HepG2 (cell line): ENCODE measurements at regions not wholly inside any gene's neighbourhood (a gene's known extent, or its start where the extent isn't known, plus 50 kb on each side); places are given as distances from the start of the nearest gene placed in this dataset.

Experiments
- ATAC-seq: fragments of 200-7000 bp; cut with Tn5 transposase; 3 replicates; pipeline ENCODE4 v1.9.1; 2020; ENCODE audit warnings: mild to moderate bottlenecking, moderate library complexity
- BruUV-seq: library from RNA; stranded (reverse); fragments of 400-500 nt; replicated peaks from 2 replicates; lab custom pipeline; 2021; lab: Mats Ljungman, UMichigan
- CTCF ChIA-PET: fragments of 300-600 bp; formaldehyde crosslinking; extraction: SDS; loops from one replicate; lab custom pipeline; 2021; ENCODE audit warnings: low total read pairs, inconsistent platforms, low intra/inter-chr PET ratio; lab: Yijun Ruan, JAX
- POLR2A ChIA-PET: fragments of 350-600 bp; sonication (Branson Sonifier 250); formaldehyde crosslinking; loops from one replicate; lab custom pipeline; 2020; ENCODE audit warnings: antibody characterized with exemption, inconsistent platforms; lab: Yijun Ruan, JAX
- DNase-seq: peaks from one replicate; pipeline ENCODE4 v3.0.0-alpha.2; 2015; ENCODE audit warnings: low spot score
- FAIRE-seq: peaks from 3 replicates; lab custom pipeline; 2011; peaks lifted over from hg19 to GRCh38; lab: Jason Lieb, UNC
- H2AFZ ChIP-seq: one replicate; pipeline ENCODE4 v1.6.1; 2011; ENCODE audit warnings: low read length, inconsistent platforms
- H3K27ac ChIP-seq: fragments of 300-600 bp; 3 replicates; pipeline ENCODE4 v1.8.0; 2011; ENCODE audit warnings: mixed run types, mild to moderate bottlenecking, mixed read lengths, low read length, inconsistent platforms; ENCODE audit not compliant: insufficient read depth; ENCODE audit errors: extremely low read length
- H3K27me3 ChIP-seq, 2 experiments: fragments of 200-600 bp in 1 of 2; 2 replicates in 1 of 2; 3 replicates in 1 of 2; pipeline versions ENCODE4 v1.6.0 to v1.8.0; 2011; ENCODE audit warnings: low read length in 2 of 2, mild to moderate bottlenecking in 2 of 2, moderate library complexity in 2 of 2, inconsistent platforms in 1 of 2; ENCODE audit not compliant: insufficient read depth in 2 of 2, control insufficient read depth in 1 of 2
- H3K36me3 ChIP-seq, 2 experiments: fragments of 200-600 bp in 1 of 2; replicated peaks in 1 of 2; 2 replicates in 1 of 2; 3 replicates in 1 of 2; pipeline versions ENCODE4 v1.5.1 to v1.8.0; 2011; ENCODE audit warnings: low read length in 2 of 2, inconsistent platforms in 1 of 2; ENCODE audit not compliant: insufficient read depth in 2 of 2, control insufficient read depth in 1 of 2
- H3K4me1 ChIP-seq: 2 replicates; pipeline ENCODE4 v1.5.1; 2012; ENCODE audit warnings: low read length, inconsistent platforms; ENCODE audit not compliant: insufficient read depth
- H3K4me2 ChIP-seq: 2 replicates; pipeline ENCODE4 v1.6.0; 2011; ENCODE audit warnings: low read depth, low read length, inconsistent platforms
- H3K4me3 ChIP-seq, 3 experiments: fragments of 200-600 bp in 1 of 3; sonication (generic), shearing (Covaris generic) in 1 of 3; replicated peaks in 1 of 3; 2 replicates each; pipeline ENCODE4 v1.5.1; 2011 to 2016; ENCODE audit warnings: low read length in 3 of 3, inconsistent platforms in 2 of 3, low read depth in 2 of 3, mild to moderate bottlenecking in 2 of 3, control low read depth in 1 of 3, mixed read lengths in 1 of 3; ENCODE audit not compliant: insufficient read depth in 1 of 3
- H3K79me2 ChIP-seq: one replicate; pipeline ENCODE4 v1.6.1; 2011; ENCODE audit warnings: low read length, inconsistent platforms; ENCODE audit not compliant: insufficient read depth
- H3K9ac ChIP-seq: 2 replicates; pipeline ENCODE4 v1.6.0; 2011; ENCODE audit warnings: mild to moderate bottlenecking, low read depth, low read length, inconsistent platforms; ENCODE audit not compliant: insufficient read depth
- H3K9me3 ChIP-seq: 2 replicates; pipeline ENCODE4 v1.5.1; 2012; ENCODE audit warnings: mild to moderate bottlenecking, low read length
- H4K20me1 ChIP-seq: 2 replicates; pipeline ENCODE4 v1.6.0; 2011; ENCODE audit warnings: inconsistent platforms, mild to moderate bottlenecking, low read length, moderate library complexity; ENCODE audit not compliant: insufficient read depth
- CCAR2 ChIP-seq: fragments of 200-400 bp; formaldehyde crosslinking; optimal IDR thresholded peaks from 2 replicates; pipeline ENCODE3; 2018; ENCODE audit warnings: low read depth, mild to moderate bottlenecking, low read length, moderate library complexity
- HMG20B ChIP-seq: conservative IDR thresholded peaks from 2 replicates; pipeline ENCODE4 v1.6.1; 2016; ENCODE audit warnings: missing genetic modification reagents, missing compliant biosample characterization
- MED1 ChIP-seq: sonication (generic); formaldehyde crosslinking; IDR thresholded peaks from 2 replicates; pipeline ENCODE4 v1.4.0; 2020; ENCODE audit warnings: missing genetic modification reagents
- PRPF4 ChIP-seq: fragments of 200-400 bp; formaldehyde crosslinking; IDR thresholded peaks from 2 replicates; pipeline ENCODE4 v1.6.1; 2016; ENCODE audit warnings: low read length, low read depth; ENCODE audit not compliant: poor library complexity, severe bottlenecking
- SP2 ChIP-seq: sonication (generic); formaldehyde crosslinking; IDR thresholded peaks from 2 replicates; pipeline ENCODE4 v1.5.1; 2020; ENCODE audit warnings: mild to moderate bottlenecking, missing genetic modification reagents
- ZNF589 ChIP-seq: sonication (generic); formaldehyde crosslinking; conservative IDR thresholded peaks from 2 replicates; pipeline ENCODE4 v1.8.0; 2022; ENCODE audit warnings: mild to moderate bottlenecking, moderate library complexity, missing genetic modification reagents
- WGBS: methylation state at CpG from one replicate; pipeline ENCODE4 v1.1.6; 2017; ENCODE audit warnings: low lambda C conversion rate; 5-methylcytosine and 5-hydroxymethylcytosine counted together
- in situ Hi-C: cut with HindIII; loops from 2 replicates; pipeline ENCODE4 v1.10.0; 2017; ENCODE audit warnings: low pct_unique_long_range_greater_than_20kb; ENCODE audit not compliant: extremely low pct_ligation_motif_present
- intact Hi-C: fragments of 100-400 bp; cut with micrococcal nuclease; formaldehyde crosslinking; loops from one replicate; pipeline ENCODE4 v1.10.0; 2022; ENCODE audit not compliant: unreplicated experiment
- TF ChIP-seq, protein P1 (sequence below): sonication (generic); formaldehyde crosslinking; IDR thresholded peaks from 2 replicates; pipeline ENCODE4 v1.5.1; 2020; ENCODE audit warnings: missing genetic modification reagents, mild to moderate bottlenecking, borderline replicate concordance
- TF ChIP-seq, protein P2 (sequence below): sonication (generic); formaldehyde crosslinking; IDR thresholded peaks from 2 replicates; pipeline ENCODE4 v1.4.0; 2020; ENCODE audit warnings: missing genetic modification reagents, borderline replicate concordance
- TF ChIP-seq, protein P3 (sequence below): sonication (generic); formaldehyde crosslinking; IDR thresholded peaks from 2 replicates; pipeline ENCODE4 v1.5.1; 2020; ENCODE audit warnings: missing genetic modification reagents, mild to moderate bottlenecking, borderline replicate concordance
- TF ChIP-seq, protein P4 (sequence below): sonication (generic); formaldehyde crosslinking; IDR thresholded peaks from 2 replicates; pipeline ENCODE4 v1.5.0; 2020; ENCODE audit warnings: missing genetic modification reagents, mild to moderate bottlenecking, borderline replicate concordance

DNA sequence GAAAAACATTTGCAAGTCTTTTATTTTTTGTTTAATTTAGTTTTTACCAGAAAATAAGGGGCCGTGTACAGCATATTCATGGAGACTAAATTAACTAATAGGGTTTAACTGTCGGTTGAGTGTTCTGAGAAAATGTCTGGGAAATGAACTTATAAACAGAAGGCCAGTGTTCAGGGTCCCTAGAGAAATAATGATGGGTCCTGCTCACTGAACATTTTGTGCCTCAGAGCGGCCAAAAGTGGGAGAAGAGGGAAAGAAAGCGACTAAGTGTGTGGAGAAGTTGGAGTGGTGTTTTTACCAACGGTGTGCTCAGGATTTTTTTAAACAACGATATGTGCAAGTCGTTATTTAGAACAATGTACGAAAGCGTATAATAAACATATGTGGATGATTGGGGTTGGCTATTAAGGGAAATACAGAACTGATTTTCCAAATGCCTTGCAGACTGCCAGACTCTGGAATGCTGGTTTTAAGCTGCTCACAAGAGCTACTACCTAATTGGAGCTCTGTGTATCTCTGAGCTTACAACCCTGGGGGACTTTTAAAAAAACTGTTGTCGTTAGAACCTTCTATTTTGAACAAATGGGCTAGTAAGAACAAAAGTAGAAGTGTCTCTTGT, 166.7 kb downstream of the SLC38A4 start:
- POLR2A ChIA-PET: no interaction called here
- H3K27ac ChIP-seq: no peak overlapping the region

DNA sequence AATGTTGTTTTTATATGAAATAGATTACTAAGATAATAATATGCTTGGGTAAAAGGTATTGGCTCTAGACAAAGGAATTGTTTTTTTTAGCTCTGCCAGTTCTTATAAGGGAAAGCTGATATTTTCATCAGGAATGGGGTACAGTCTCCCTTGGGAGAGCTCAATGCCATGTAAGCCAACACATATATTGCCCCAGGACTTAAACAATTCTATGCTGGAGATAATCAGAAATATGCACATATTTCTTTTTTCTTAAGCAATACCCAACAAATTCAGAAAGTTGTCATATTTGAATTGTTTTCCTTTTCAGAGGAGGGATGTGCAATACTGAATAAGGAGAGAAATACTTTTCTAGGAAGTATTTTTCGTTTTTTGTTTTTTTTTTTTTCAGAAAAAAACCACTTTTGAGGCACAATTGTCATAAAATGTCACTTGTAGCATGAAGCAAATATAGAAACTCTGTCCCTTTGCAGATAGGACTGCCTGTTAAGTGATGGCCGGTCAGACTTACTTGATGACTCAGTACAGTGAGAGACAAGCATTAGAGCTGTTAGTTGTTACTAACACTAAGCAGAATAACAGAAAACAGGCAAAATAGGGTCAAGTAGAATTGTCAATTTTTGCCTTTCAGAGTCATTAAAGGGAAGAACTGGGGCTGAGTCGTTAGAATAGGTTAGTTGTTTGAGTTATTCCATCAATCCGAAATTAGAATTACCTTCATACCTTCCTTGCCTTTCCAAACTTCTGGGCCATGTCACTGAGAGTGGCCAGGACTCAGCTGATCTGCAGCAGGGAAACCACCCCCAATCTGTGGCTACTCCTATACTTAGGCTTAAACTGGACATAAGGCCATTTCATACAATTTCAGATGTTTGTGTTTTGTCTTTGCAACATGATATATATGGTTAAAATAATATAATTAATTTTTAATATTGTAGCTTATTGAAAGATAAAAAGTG, 168.1 kb downstream of the SLC38A4 start:
- Histone ChIP-seq H3K36me3 (no peaks in the 10 kb centered on the region), H3K4me1 (peaks cover 26% of the 10 kb centered on the region), H3K27ac (no peak overlapping the region), H3K4me3 (no peak overlapping the region), H3K27me3 (no peaks in the 10 kb centered on the region), H2AFZ (no peak overlapping the region), H4K20me1 (no peaks in the 10 kb centered on the region), H3K4me2 (no peak overlapping the region), H3K79me2 (no peaks in the 10 kb centered on the region), H3K9me3 (no peaks in the 10 kb centered on the region), H3K9ac (no peak overlapping the region)
- ATAC-seq (no peak), DNase-seq (no peak), FAIRE-seq (no peak)
- BruUV-seq: no TSS peak
- in situ Hi-C loops (no loop called here), intact Hi-C loops (loop anchor here (5.0 kb wide), 1 partner anchor 80 kb away; no protein-coding TSS in a partner anchor)
- 78% methylated on average over 4 of the region's 4 CpGs for whole genome bisulfite sequencing
- POLR2A ChIA-PET: no interaction called here
- CTCF ChIA-PET: no interaction called here
- TF ChIP-seq, protein P1, sequence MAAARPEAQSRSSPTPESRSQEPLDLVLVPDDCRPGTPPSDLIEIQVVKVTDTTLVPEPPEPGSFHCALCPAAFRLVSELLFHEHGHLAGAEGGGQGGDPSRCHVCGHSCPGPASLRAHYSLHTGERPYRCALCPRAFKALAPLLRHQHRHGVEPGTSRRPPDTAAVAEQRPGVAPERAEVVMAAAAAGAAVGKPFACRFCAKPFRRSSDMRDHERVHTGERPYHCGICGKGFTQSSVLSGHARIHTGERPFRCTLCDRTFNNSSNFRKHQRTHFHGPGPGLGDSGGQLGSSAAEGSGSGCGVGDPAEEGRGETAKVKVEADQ (CRISPR knock-in tag): no peak
- TF ChIP-seq HMG20B (CRISPR knock-in tag) (no peak), CCAR2 (no peak), SP2 (CRISPR knock-in tag) (no peak), ZNF589 (no peak)
- TF ChIP-seq, protein P2, sequence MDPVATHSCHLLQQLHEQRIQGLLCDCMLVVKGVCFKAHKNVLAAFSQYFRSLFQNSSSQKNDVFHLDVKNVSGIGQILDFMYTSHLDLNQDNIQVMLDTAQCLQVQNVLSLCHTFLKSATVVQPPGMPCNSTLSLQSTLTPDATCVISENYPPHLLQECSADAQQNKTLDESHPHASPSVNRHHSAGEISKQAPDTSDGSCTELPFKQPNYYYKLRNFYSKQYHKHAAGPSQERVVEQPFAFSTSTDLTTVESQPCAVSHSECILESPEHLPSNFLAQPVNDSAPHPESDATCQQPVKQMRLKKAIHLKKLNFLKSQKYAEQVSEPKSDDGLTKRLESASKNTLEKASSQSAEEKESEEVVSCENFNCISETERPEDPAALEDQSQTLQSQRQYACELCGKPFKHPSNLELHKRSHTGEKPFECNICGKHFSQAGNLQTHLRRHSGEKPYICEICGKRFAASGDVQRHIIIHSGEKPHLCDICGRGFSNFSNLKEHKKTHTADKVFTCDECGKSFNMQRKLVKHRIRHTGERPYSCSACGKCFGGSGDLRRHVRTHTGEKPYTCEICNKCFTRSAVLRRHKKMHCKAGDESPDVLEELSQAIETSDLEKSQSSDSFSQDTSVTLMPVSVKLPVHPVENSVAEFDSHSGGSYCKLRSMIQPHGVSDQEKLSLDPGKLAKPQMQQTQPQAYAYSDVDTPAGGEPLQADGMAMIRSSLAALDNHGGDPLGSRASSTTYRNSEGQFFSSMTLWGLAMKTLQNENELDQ (CRISPR knock-in tag): no peak
- TF ChIP-seq, protein P3, sequence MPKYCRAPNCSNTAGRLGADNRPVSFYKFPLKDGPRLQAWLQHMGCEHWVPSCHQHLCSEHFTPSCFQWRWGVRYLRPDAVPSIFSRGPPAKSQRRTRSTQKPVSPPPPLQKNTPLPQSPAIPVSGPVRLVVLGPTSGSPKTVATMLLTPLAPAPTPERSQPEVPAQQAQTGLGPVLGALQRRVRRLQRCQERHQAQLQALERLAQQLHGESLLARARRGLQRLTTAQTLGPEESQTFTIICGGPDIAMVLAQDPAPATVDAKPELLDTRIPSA (CRISPR knock-in tag): no peak
- TF ChIP-seq, protein P4, sequence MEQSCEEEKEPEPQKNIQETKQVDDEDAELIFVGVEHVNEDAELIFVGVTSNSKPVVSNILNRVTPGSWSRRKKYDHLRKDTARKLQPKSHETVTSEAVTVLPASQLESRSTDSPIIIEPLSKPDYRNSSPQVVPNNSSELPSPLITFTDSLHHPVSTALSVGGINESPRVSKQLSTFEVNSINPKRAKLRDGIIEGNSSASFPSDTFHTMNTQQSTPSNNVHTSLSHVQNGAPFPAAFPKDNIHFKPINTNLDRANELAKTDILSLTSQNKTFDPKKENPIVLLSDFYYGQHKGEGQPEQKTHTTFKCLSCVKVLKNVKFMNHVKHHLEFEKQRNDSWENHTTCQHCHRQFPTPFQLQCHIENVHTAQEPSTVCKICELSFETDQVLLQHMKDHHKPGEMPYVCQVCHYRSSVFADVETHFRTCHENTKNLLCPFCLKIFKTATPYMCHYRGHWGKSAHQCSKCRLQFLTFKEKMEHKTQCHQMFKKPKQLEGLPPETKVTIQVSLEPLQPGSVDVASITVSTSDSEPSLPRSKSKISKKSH (CRISPR knock-in tag): no peak

More for the DNA sequence above, 166.7 kb downstream of the SLC38A4 start:
- FAIRE-seq: no peak
- Histone ChIP-seq H3K36me3 (no peaks in the 10 kb centered on the region; a peak in 1 of 5 replicates), H3K4me1 (peaks cover 39% of the 10 kb centered on the region), H3K4me2 (no peak overlapping the region), H3K9ac (no peak overlapping the region), H3K9me3 (no peaks in the 10 kb centered on the region), H2AFZ (no peak overlapping the region), H4K20me1 (no peaks in the 10 kb centered on the region), H3K27me3 (no peaks in the 10 kb centered on the region), H3K79me2 (no peaks in the 10 kb centered on the region), H3K4me3 (no peak overlapping the region)
- 97% methylated on average over 10 of the region's 10 CpGs for WGBS
- no peak for DNase-seq
- intact Hi-C loops: loop anchor here (5.0 kb wide), 1 partner anchor 82 kb away; no protein-coding TSS in a partner anchor
- no peak for ATAC-seq
- CTCF ChIA-PET: no interaction called here
- no TSS peak for BruUV-seq
- TF ChIP-seq MED1 (no peak), PRPF4 (peak; percentile 21)
- in situ Hi-C loops: no loop called here
